HEK293T (cell line): ENCODE measurements at regions not wholly inside any gene's neighbourhood (a gene's known extent, or its start where the extent isn't known, plus 50 kb on each side); places are given as distances from the start of the nearest gene placed in this dataset.

ENCODE experiments used
- FOXA1 ChIP-seq: fragments of 450-650 bp; IDR thresholded peaks from 2 replicates; pipeline ENCODE4 v1.6.1; 2016; ENCODE audit warnings: mild to moderate bottlenecking
- FOXK2 ChIP-seq: fragments of 450-650 bp; IDR thresholded peaks from 2 replicates; pipeline ENCODE4 v1.6.1; 2016; ENCODE audit warnings: mild to moderate bottlenecking
- LEF1 ChIP-seq: fragments of 450-650 bp; IDR thresholded peaks from 2 replicates; pipeline ENCODE4 v1.6.1; 2017; ENCODE audit warnings: mild to moderate bottlenecking, borderline replicate concordance
- SP1 ChIP-seq: fragments of 450-650 bp; IDR thresholded peaks from 2 replicates; pipeline ENCODE4 v1.6.1; 2017
- ZNF384 ChIP-seq: fragments of 450-650 bp; IDR thresholded peaks from 2 replicates; pipeline ENCODE4 v1.6.1; 2016

DNA sequence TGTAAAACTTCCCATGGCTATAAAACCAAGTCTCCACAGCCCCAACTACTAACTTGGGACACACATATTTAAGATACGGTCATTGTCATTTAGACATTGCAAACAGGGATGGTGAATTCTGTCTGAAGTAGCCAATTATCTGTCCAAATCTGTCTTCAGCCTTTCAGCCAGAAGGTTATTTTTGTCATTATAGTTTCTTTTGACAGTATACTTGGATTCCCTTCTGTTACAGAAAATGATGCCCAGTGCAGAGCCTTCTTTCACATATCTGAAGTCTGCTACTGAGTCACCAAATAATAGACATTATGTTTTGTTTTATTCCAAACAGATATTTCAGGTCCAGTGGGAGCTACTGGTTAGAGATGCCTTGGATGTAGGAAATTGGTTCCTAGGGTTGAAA, 452.4 kb upstream of the HTR2A start:
- TF ChIP-seq FOXA1 = no peak
- no peak for TF ChIP-seq FOXK2
- TF ChIP-seq ZNF384 = no peak
- TF ChIP-seq SP1 = no peak
- TF ChIP-seq LEF1 = no peak
